HEK293T (cell line): ENCODE measurements at regions not wholly inside any gene's neighbourhood (a gene's known extent, or its start where the extent isn't known, plus 50 kb on each side); places are given as distances from the start of the nearest gene placed in this dataset.

Experiments used
- CTCF ChIA-PET: fragments of 350-600 bp; formaldehyde crosslinking; extraction: SDS; loops from one replicate; lab custom pipeline; 2021; ENCODE audit warnings: antibody characterized with exemption, inconsistent platforms; lab: Yijun Ruan, JAX
- POLR2A ChIA-PET: fragments of 350-600 bp; formaldehyde crosslinking; extraction: SDS; loops from one replicate; lab custom pipeline; 2020; ENCODE audit warnings: antibody characterized with exemption, inconsistent platforms; lab: Yijun Ruan, JAX
- DNase-seq: peaks from one replicate; pipeline ENCODE4 v3.0.0; 2012; ENCODE audit warnings: mixed read lengths; ENCODE audit errors: extremely low spot score
- ARNT ChIP-seq: fragments of 450-650 bp; IDR thresholded peaks from 2 replicates; pipeline ENCODE4 v1.6.1; 2017; ENCODE audit warnings: mild to moderate bottlenecking
- BHLHE40 ChIP-seq: fragments of 450-650 bp; IDR thresholded peaks from 2 replicates; pipeline ENCODE4 v1.6.1; 2016; ENCODE audit warnings: mild to moderate bottlenecking, moderate library complexity, borderline replicate concordance
- CTBP1 ChIP-seq: fragments of 450-650 bp; IDR thresholded peaks from 2 replicates; pipeline ENCODE4 v1.6.1; 2016; ENCODE audit warnings: borderline replicate concordance
- ELF4 ChIP-seq: fragments of 450-650 bp; IDR thresholded peaks from 2 replicates; pipeline ENCODE4 v1.6.1; 2017; ENCODE audit warnings: antibody characterized with exemption
- FOXA1 ChIP-seq: fragments of 450-650 bp; IDR thresholded peaks from 2 replicates; pipeline ENCODE4 v1.6.1; 2016; ENCODE audit warnings: mild to moderate bottlenecking
- FOXK2 ChIP-seq: fragments of 450-650 bp; IDR thresholded peaks from 2 replicates; pipeline ENCODE4 v1.6.1; 2016; ENCODE audit warnings: mild to moderate bottlenecking
- FOXM1 ChIP-seq: fragments of 450-650 bp; IDR thresholded peaks from 2 replicates; pipeline ENCODE4 v1.6.1; 2017; ENCODE audit warnings: mild to moderate bottlenecking, borderline replicate concordance
- HDGF ChIP-seq: fragments of 450-650 bp; IDR thresholded peaks from 2 replicates; pipeline ENCODE4 v1.6.1; 2017; ENCODE audit warnings: antibody characterized with exemption, borderline replicate concordance
- L3MBTL2 ChIP-seq: fragments of 450-650 bp; conservative IDR thresholded peaks from 2 replicates; pipeline ENCODE4 v1.6.1; 2016; ENCODE audit warnings: mild to moderate bottlenecking
- LEF1 ChIP-seq: fragments of 450-650 bp; IDR thresholded peaks from 2 replicates; pipeline ENCODE4 v1.6.1; 2017; ENCODE audit warnings: mild to moderate bottlenecking, borderline replicate concordance
- NFRKB ChIP-seq: fragments of 450-650 bp; IDR thresholded peaks from 2 replicates; pipeline ENCODE4 v1.6.1; 2016; ENCODE audit warnings: mild to moderate bottlenecking, moderate library complexity
- SP1 ChIP-seq: fragments of 450-650 bp; IDR thresholded peaks from 2 replicates; pipeline ENCODE4 v1.6.1; 2017
- SUZ12 ChIP-seq: fragments of 450-650 bp; IDR thresholded peaks from 2 replicates; pipeline ENCODE4 v1.6.1; 2016; ENCODE audit warnings: mild to moderate bottlenecking
- TARDBP ChIP-seq: fragments of 450-650 bp; IDR thresholded peaks from 2 replicates; pipeline ENCODE4 v1.6.1; 2016
- ZNF384 ChIP-seq: fragments of 450-650 bp; IDR thresholded peaks from 2 replicates; pipeline ENCODE4 v1.6.1; 2016
- TF ChIP-seq, protein P1 (sequence below): fragments of 450-650 bp; IDR thresholded peaks from 2 replicates; pipeline ENCODE4 v1.6.1; 2016

DNA sequence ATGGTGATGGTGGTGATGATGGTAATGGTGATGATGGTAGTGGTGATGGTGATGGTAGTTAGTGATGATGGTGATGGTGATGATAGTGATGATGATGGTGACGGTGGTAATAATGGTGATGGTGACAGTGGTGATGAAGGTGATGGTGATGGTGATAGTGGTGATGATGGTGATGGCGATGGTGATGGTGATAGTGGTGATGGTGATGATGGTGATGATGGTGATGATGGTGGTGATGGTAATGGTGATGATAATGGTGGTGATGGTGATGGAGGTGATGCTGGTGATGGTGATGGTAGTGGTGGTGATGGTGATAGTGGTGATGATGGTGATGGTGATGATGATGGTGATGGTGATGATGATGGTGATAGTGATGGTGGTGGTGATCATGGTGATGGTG lies 148.7 kb upstream of the TNRC6C start:
- TF ChIP-seq TARDBP (peak; percentile 43; the same call in 1 of the 2 replicates), L3MBTL2 (no peak), FOXK2 (no peak), LEF1 (no peak), ARNT (no peak), FOXM1 (no peak), ELF4 (no peak), HDGF (no peak), BHLHE40 (no peak), ZNF384 (no peak), CTBP1 (peak; percentile 24; the same call in 1 of the 2 replicates), FOXA1 (no peak)
- TF ChIP-seq, protein P1, sequence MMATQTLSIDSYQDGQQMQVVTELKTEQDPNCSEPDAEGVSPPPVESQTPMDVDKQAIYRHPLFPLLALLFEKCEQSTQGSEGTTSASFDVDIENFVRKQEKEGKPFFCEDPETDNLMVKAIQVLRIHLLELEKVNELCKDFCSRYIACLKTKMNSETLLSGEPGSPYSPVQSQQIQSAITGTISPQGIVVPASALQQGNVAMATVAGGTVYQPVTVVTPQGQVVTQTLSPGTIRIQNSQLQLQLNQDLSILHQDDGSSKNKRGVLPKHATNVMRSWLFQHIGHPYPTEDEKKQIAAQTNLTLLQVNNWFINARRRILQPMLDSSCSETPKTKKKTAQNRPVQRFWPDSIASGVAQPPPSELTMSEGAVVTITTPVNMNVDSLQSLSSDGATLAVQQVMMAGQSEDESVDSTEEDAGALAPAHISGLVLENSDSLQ: no peak
- DNase-seq: no peak
- CTCF ChIA-PET: no interaction called here
- POLR2A ChIA-PET: no interaction called here

DNA sequence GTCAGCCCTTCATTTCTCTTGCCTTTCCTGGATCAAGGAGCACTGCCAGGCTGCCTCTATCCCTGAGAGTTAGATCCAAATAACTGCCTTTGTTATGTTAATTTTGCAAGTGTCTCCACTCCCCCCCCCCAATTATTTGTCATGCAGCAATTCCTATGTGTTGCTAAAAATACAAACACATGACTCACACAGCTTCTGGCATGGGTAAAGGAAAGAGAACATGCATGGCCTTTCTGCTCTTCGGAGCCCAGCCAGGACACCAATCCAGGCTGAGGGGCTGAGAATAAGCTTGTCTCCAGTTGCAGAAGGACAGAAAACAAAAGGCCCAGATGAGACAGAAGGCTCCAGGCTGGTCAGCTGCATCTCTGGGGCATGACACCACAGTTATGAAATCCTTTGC lies 148.0 kb upstream of the TNRC6C start:
- TF ChIP-seq, protein P1: no peak
- TF ChIP-seq CTBP1 (no peak), L3MBTL2 (no peak), NFRKB (no peak)
- ChIA-PET POLR2A (no interaction called here), CTCF (no interaction called here)
- no peak for DNase-seq

DNA sequence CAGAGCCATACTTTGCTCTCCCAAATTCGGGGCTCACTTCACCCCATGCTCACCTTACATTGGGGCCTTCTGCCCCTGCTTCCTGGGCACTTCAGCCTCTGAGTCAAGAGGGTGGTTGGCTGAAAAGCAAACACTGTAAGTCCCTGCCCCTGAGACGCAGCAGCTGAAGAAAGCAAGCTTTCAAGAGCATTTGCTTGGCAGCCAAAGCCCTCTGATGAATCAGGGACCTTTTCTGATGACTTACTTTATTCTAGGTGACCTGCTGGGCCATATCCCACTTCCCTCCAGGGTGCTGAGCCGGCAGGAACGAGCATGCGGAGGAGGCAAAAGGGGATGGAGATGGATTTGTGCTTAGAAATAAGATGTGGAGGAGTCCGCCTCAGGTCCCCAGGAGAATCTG lies 147.0 kb upstream of the TNRC6C start:
- no peak for TF ChIP-seq FOXA1
- TF ChIP-seq NFRKB: no peak
- TF ChIP-seq FOXM1: no peak
- TF ChIP-seq ELF4: no peak
- TF ChIP-seq FOXK2: no peak
- TF ChIP-seq SUZ12: no peak
- no peak for TF ChIP-seq LEF1
- TF ChIP-seq ZNF384: no peak
- no peak for TF ChIP-seq CTBP1
- no peak for TF ChIP-seq BHLHE40
- TF ChIP-seq, protein P1: no peak
- DNase-seq: no peak
- POLR2A ChIA-PET: no interaction called here
- CTCF ChIA-PET: no interaction called here

DNA sequence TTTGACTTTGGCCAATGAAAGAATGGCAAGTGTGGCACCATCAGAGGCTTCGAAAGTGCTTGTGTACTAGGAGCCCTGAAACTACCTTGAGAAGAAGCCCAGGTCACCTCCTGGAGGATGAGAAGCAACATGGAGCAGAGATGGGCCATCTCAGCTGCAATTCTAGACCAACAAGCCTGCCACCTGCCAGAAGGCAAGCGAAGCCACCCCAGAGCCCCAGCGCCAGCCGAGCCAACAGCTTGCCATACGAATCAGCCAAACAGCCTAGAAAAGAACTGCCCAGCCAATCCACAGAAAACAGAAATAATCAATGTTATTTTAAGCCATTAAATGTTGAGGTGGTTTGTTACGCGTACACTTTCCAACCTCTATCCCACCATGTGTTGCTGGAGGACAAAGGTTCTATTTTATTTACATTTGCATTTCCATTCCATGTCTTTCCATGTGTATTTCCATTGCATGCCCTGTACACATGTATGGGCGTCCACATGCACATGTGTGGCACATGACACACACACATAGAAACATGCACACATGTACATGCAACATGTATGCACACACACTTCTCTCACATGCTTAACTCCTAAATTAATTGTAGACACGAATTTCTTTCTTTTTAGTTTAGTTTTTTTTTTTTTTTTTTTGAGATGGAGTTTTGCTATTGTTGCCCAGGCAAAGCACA lies 144.3 kb upstream of the TNRC6C start:
- CTCF ChIA-PET: no interaction called here
- TF ChIP-seq NFRKB: no peak
- no peak for TF ChIP-seq BHLHE40
- TF ChIP-seq ELF4: no peak
- TF ChIP-seq FOXM1: no peak
- TF ChIP-seq FOXK2: no peak
- TF ChIP-seq ZNF384: no peak
- TF ChIP-seq, protein P1: no peak
- no peak for TF ChIP-seq FOXA1
- TF ChIP-seq ARNT: no peak
- no peak for TF ChIP-seq SP1
- no peak for TF ChIP-seq SUZ12
- TF ChIP-seq TARDBP: no peak
- no peak for TF ChIP-seq HDGF
- TF ChIP-seq LEF1: no peak
- TF ChIP-seq L3MBTL2: no peak
- TF ChIP-seq CTBP1: no peak
- no peak for DNase-seq
- POLR2A ChIA-PET: no interaction called here

DNA sequence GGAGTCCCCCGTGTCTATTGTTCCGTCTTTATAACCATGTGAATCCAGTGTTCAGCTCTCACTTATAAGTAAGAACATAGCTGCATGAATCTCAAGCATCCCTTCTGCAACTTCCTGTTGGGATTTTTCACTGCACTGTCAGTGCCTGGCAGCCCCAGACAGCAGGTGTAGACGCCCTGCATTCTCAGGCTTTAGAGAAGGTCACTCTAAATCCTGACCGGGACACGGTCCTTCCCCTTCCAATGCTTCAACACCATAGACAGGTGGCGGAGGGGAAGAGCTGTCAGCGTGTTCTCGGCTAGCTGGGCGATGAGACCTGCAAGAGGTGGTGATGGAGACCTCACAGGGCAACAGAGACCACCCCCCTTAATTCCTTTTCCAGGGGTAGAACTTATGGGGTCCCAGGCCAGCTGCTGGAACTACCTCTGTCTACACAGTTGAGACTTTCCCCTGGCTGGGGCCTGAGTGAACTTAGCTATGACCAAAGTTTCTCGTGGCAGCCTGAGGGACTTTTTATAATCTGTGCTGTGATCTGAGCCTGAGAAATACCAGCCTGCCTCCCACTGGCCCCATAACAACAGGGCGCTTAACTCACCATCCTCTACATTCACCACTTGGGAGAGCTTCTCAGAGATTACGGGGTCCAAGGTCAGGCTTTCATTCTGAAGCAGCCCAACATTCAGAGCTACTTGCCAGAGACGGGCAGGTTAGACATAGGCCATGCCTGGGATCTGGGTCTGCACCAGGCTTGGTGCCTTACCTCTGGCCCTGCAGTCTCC lies 143.2 kb upstream of the TNRC6C start:
- TF ChIP-seq ARNT: no peak
- no peak for TF ChIP-seq TARDBP
- TF ChIP-seq SUZ12: no peak
- TF ChIP-seq, protein P1: no peak
- no peak for TF ChIP-seq SP1
- TF ChIP-seq ELF4: no peak
- TF ChIP-seq LEF1: no peak
- TF ChIP-seq ZNF384: no peak
- TF ChIP-seq FOXA1: no peak
- TF ChIP-seq HDGF: no peak
- TF ChIP-seq NFRKB: no peak
- ChIA-PET POLR2A (interaction anchor here (0.8 kb wide), 1 partner anchor 143 kb away, joined by 3 read pairs; the partner anchor contains the start of gene TNRC6C), CTCF (interaction anchor here (1.0 kb wide), 1 partner anchor 270 kb away, joined by 3 read pairs; no protein-coding TSS in a partner anchor)
- no peak for DNase-seq
